ENCODE measurements at regions not wholly inside any gene's neighbourhood (a gene's known extent, or its start where the extent isn't known, plus 50 kb on each side); places are given as distances from the start of the nearest gene placed in this dataset.

- peaks cover 44% of the 10 kb centered on the region for H3K4me1 Mint-ChIP-seq (ENCODE audit: low read depth)
- intact Hi-C loops (cut with micrococcal nuclease) = loop anchor here (1.0 to 5.0 kb wide), 3 partner anchors 13 to 1279 kb away; partner anchors contain the start of gene FBXO5
- ChIA-PET POLR2A (interaction anchor here (0.6 to 4.2 kb wide), 3 partner anchors 12 to 482 kb away, joined by 3 to 28 read pairs (median 5); no protein-coding TSS in a partner anchor), CTCF (interaction anchor here (1.1 to 6.1 kb wide), 2 partner anchors 13 to 55 kb away, joined by 3 to 47 read pairs; no protein-coding TSS in a partner anchor)
- peak overlapping the region; percentile 56 for H3K27ac Mint-ChIP-seq
- H3K9me3 Mint-ChIP-seq = no peaks in the 10 kb centered on the region
- no peak overlapping the region for H3K4me3 Mint-ChIP-seq
- no peak for DNase-seq
- no peaks in the 10 kb centered on the region for H3K36me3 Mint-ChIP-seq
- peaks cover 6% of the 10 kb centered on the region for H3K27me3 Mint-ChIP-seq
Measured at GRCh38 chr6:151702851-151703658, 104.4 kb upstream of the ESR1 start.

GRCh38 chr6:151704383-151704782 is 103.1 kb upstream of the ESR1 start:
- ChIA-PET CTCF (interaction anchor here (1.0 to 6.1 kb wide), 4 partner anchors 14 to 61 kb away, joined by 3 to 47 read pairs (median 6); no protein-coding TSS in a partner anchor), POLR2A (interaction anchor here (0.8 to 4.2 kb wide), 4 partner anchors 13 to 481 kb away, joined by 3 to 28 read pairs (median 4); no protein-coding TSS in a partner anchor)
- Mint-ChIP-seq H3K27ac (no peak overlapping the region), H3K4me3 (no peak overlapping the region), H3K9me3 (no peaks in the 10 kb centered on the region), H3K36me3 (no peaks in the 10 kb centered on the region), H3K27me3 (peaks cover 3% of the 10 kb centered on the region), H3K4me1 (ENCODE audit: low read depth) (peaks cover 49% of the 10 kb centered on the region)
- DNase-seq = peak; percentile 77
- intact Hi-C loops (cut with micrococcal nuclease) = loop anchor here (1.0 to 5.0 kb wide), 7 partner anchors 13 to 1278 kb away; partner anchors contain the start of gene FBXO5

- Mint-ChIP-seq H3K9me3 (no peaks in the 10 kb centered on the region), H3K4me1 (ENCODE audit: low read depth) (peaks cover 46% of the 10 kb centered on the region), H3K4me3 (no peak overlapping the region), H3K27ac (no peak overlapping the region), H3K27me3 (peaks cover 3% of the 10 kb centered on the region), H3K36me3 (no peaks in the 10 kb centered on the region)
- ChIA-PET CTCF (interaction anchor here (0.8 to 6.1 kb wide), 3 partner anchors 10 to 633 kb away, joined by 3 to 47 read pairs (median 4); no protein-coding TSS in a partner anchor), POLR2A (interaction anchor here (1.1 kb wide), 1 partner anchor 9 kb away, joined by 3 read pairs; no protein-coding TSS in a partner anchor)
- intact Hi-C loops (cut with micrococcal nuclease) = no loop called here
- no peak for DNase-seq
Measured at GRCh38 chr6:151705993-151706733, 101.3 kb upstream of the ESR1 start.

GRCh38 chr6:151709329-151709728 is 98.2 kb upstream of the ESR1 start:
- H3K36me3 Mint-ChIP-seq = peaks cover 19% of the 10 kb centered on the region
- H3K4me3 Mint-ChIP-seq = no peak overlapping the region
- peaks cover 17% of the 10 kb centered on the region for H3K4me1 Mint-ChIP-seq (ENCODE audit: low read depth)
- intact Hi-C loops (cut with micrococcal nuclease) = no loop called here
- POLR2A ChIA-PET = no interaction called here
- H3K27ac Mint-ChIP-seq = no peak overlapping the region
- peaks cover 31% of the 10 kb centered on the region for H3K9me3 Mint-ChIP-seq
- H3K27me3 Mint-ChIP-seq = peaks cover 5% of the 10 kb centered on the region
- DNase-seq = no peak
- CTCF ChIA-PET = no interaction called here

- Mint-ChIP-seq H3K36me3 (peaks cover 29% of the 10 kb centered on the region), H3K27ac (no peak overlapping the region), H3K4me3 (no peak overlapping the region), H3K9me3 (peaks cover 39% of the 10 kb centered on the region), H3K4me1 (ENCODE audit: low read depth) (peaks cover 22% of the 10 kb centered on the region), H3K27me3 (peaks cover 2% of the 10 kb centered on the region)
- CTCF ChIA-PET = interaction anchor here (0.7 to 1.3 kb wide), 2 partner anchors 11 to 20 kb away, joined by 3 to 4 read pairs; no protein-coding TSS in a partner anchor
- peak; percentile 50 for DNase-seq
- intact Hi-C loops (cut with micrococcal nuclease) = loop anchor here (1.0 kb wide), 1 partner anchor 14 kb away; no protein-coding TSS in a partner anchor
- POLR2A ChIA-PET = no interaction called here
Measured at GRCh38 chr6:151716526-151716932, 91.0 kb upstream of the ESR1 start.

- no peak for DNase-seq
- CTCF ChIA-PET = no interaction called here
- H3K27me3 Mint-ChIP-seq = peaks cover 3% of the 10 kb centered on the region
- peaks cover 12% of the 10 kb centered on the region for H3K36me3 Mint-ChIP-seq
- no peak overlapping the region for H3K4me3 Mint-ChIP-seq
- intact Hi-C loops (cut with micrococcal nuclease) = no loop called here
- POLR2A ChIA-PET = no interaction called here
- peaks cover 38% of the 10 kb centered on the region for H3K4me1 Mint-ChIP-seq (ENCODE audit: low read depth)
- H3K27ac Mint-ChIP-seq = no peak overlapping the region
- H3K9me3 Mint-ChIP-seq = peaks cover 14% of the 10 kb centered on the region
Measured at GRCh38 chr6:151719070-151719469, 88.4 kb upstream of the ESR1 start.

- DNase-seq = no peak
- intact Hi-C loops (cut with micrococcal nuclease) = no loop called here
- Mint-ChIP-seq H3K4me1 (ENCODE audit: low read depth) (peaks cover 29% of the 10 kb centered on the region), H3K27me3 (peaks cover 3% of the 10 kb centered on the region), H3K9me3 (no peaks in the 10 kb centered on the region), H3K36me3 (no peaks in the 10 kb centered on the region), H3K27ac (no peak overlapping the region), H3K4me3 (no peak overlapping the region)
- POLR2A ChIA-PET = no interaction called here
- CTCF ChIA-PET = no interaction called here
Measured at GRCh38 chr6:151721146-151721545, 86.3 kb upstream of the ESR1 start.

GRCh38 chr6:151721671-151722070 is 85.8 kb upstream of the ESR1 start:
- CTCF ChIA-PET = no interaction called here
- POLR2A ChIA-PET = interaction anchor here (1.0 to 1.3 kb wide), 2 partner anchors 17 to 20 kb away, joined by 3 to 4 read pairs; no protein-coding TSS in a partner anchor
- Mint-ChIP-seq H3K27me3 (peaks cover 3% of the 10 kb centered on the region), H3K4me1 (ENCODE audit: low read depth) (peaks cover 24% of the 10 kb centered on the region), H3K27ac (no peak overlapping the region), H3K4me3 (no peak overlapping the region), H3K36me3 (no peaks in the 10 kb centered on the region), H3K9me3 (no peaks in the 10 kb centered on the region)
- intact Hi-C loops (cut with micrococcal nuclease) = no loop called here
- DNase-seq = no peak

GRCh38 chr6:151722342-151722741 is 85.1 kb upstream of the ESR1 start:
- CTCF ChIA-PET = interaction anchor here (1.4 kb wide), 1 partner anchor 18 kb away, joined by 4 read pairs; no protein-coding TSS in a partner anchor

GRCh38 chr6:151723152-151723551 is 84.3 kb upstream of the ESR1 start:
- Mint-ChIP-seq H3K27me3 (peaks cover 3% of the 10 kb centered on the region), H3K36me3 (no peaks in the 10 kb centered on the region), H3K4me3 (no peak overlapping the region), H3K27ac (peak overlapping the region; percentile 9), H3K4me1 (ENCODE audit: low read depth) (peaks cover 23% of the 10 kb centered on the region), H3K9me3 (no peaks in the 10 kb centered on the region)
- intact Hi-C loops (cut with micrococcal nuclease) = loop anchor here (1.0 kb wide), 4 partner anchors 19 to 157 kb away; no protein-coding TSS in a partner anchor
- ChIA-PET CTCF (interaction anchor here (1.4 kb wide), 1 partner anchor 19 kb away, joined by 4 read pairs; no protein-coding TSS in a partner anchor), POLR2A (interaction anchor here (1.5 kb wide), 1 partner anchor 32 kb away, joined by 4 read pairs; no protein-coding TSS in a partner anchor)
- DNase-seq = peak; percentile 69

More at GRCh38 chr6:151722342-151722741, 85.1 kb upstream of the ESR1 start:
- H3K27ac Mint-ChIP-seq = no peak overlapping the region
- intact Hi-C loops (cut with micrococcal nuclease) = no loop called here
- H3K36me3 Mint-ChIP-seq = no peaks in the 10 kb centered on the region
- no peaks in the 10 kb centered on the region for H3K9me3 Mint-ChIP-seq
- H3K4me3 Mint-ChIP-seq = no peak overlapping the region
- no peak for DNase-seq
- H3K27me3 Mint-ChIP-seq = peaks cover 3% of the 10 kb centered on the region
- POLR2A ChIA-PET = interaction anchor here (1.0 to 1.5 kb wide), 3 partner anchors 18 to 32 kb away, joined by 3 to 4 read pairs (median 4); no protein-coding TSS in a partner anchor
- peaks cover 23% of the 10 kb centered on the region for H3K4me1 Mint-ChIP-seq (ENCODE audit: low read depth)

- ChIA-PET CTCF (interaction anchor here (0.6 to 1.3 kb wide), 4 partner anchors 11 to 377 kb away, joined by 3 read pairs; no protein-coding TSS in a partner anchor), POLR2A (no interaction called here)
- no peak overlapping the region for H3K27ac Mint-ChIP-seq
- H3K9me3 Mint-ChIP-seq = peaks cover 6% of the 10 kb centered on the region
- peaks cover 1% of the 10 kb centered on the region for H3K36me3 Mint-ChIP-seq
- intact Hi-C loops (cut with micrococcal nuclease) = no loop called here
- DNase-seq = no peak
- H3K4me3 Mint-ChIP-seq = no peak overlapping the region
- peaks cover 3% of the 10 kb centered on the region for H3K4me1 Mint-ChIP-seq (ENCODE audit: low read depth)
- H3K27me3 Mint-ChIP-seq = no peaks in the 10 kb centered on the region
Measured at GRCh38 chr6:151729829-151730495, 77.5 kb upstream of the ESR1 start.

Data from activated CD4-positive, alpha-beta memory T cell treated with anti-CD3 and anti-CD28 coated beads for 36 hours (primary cell).